Activated CD4-positive, alpha-beta T cell treated with anti-CD3 and anti-CD28 coated beads, Interleukin-2, amount 10 ng/mL, durations not matched to agents 24 days and 14 days (primary cell): ENCODE measurements at regions not wholly inside any gene's neighbourhood (a gene's known extent, or its start where the extent isn't known, plus 50 kb on each side); places are given as distances from the start of the nearest gene placed in this dataset.

Experiments
- DNase-seq: peaks from one replicate; pipeline ENCODE4 v3.0.0; 2022
- H3K27ac Mint-ChIP-seq: one replicate; pipeline ENCODE4 v1.8.0; 2022; ENCODE audit warnings: mild to moderate bottlenecking, mixed read lengths
- H3K27me3 Mint-ChIP-seq: one replicate; pipeline ENCODE4 v1.8.0; 2022; ENCODE audit warnings: mixed read lengths
- H3K36me3 Mint-ChIP-seq: one replicate; pipeline ENCODE4 v1.8.0; 2022; ENCODE audit warnings: low read depth, mild to moderate bottlenecking, mixed read lengths
- H3K4me1 Mint-ChIP-seq: one replicate; pipeline ENCODE4 v1.8.0; 2021; ENCODE audit warnings: mixed read lengths
- H3K4me3 Mint-ChIP-seq: one replicate; pipeline ENCODE4 v1.8.0; 2022; ENCODE audit warnings: mild to moderate bottlenecking, moderate library complexity, mixed read lengths
- H3K9me3 Mint-ChIP-seq: one replicate; pipeline ENCODE4 v1.8.0; 2021; ENCODE audit warnings: mixed read lengths
- intact Hi-C: fragments of 100-400 bp; cut with micrococcal nuclease; formaldehyde crosslinking; loops from one replicate; pipeline ENCODE4 v1.15.1; 2023

DNA sequence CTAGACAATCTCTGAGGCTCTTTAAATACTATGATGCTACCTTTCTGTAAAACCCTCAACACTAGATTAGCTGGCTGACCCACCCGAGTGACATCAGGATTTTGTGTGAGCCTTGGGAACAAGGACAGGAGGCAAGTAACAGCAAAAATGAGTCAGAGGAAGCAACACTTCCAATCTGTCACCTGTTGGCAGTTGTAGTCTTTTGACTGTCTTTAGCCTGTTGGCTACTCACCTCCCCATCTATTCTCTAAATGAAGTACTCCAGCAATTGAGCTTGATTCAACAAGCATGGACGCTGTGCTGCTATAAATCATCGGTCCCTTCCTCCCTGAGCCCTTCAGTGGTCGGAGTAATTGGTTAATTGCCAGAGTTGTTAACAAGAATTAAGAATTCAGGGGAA is 898.7 kb downstream of the BCL11A start:
- Mint-ChIP-seq H3K4me3 (no peak overlapping the region), H3K27ac (no peak overlapping the region)

GRCh38 chr2:59653164-59653563 is 900.3 kb downstream of the BCL11A start:
- intact Hi-C loops: no loop called here

More for the DNA sequence above, 898.7 kb downstream of the BCL11A start:
- intact Hi-C loops: no loop called here
- Mint-ChIP-seq H3K36me3 (no peaks in the 10 kb centered on the region), H3K27me3 (no peaks in the 10 kb centered on the region), H3K9me3 (no peaks in the 10 kb centered on the region), H3K4me1 (no peaks in the 10 kb centered on the region)
- DNase-seq: no peak

GRCh38 chr2:59630789-59631188 is 922.7 kb downstream of the BCL11A start:
- no peak for DNase-seq
- Mint-ChIP-seq H3K36me3 (no peaks in the 10 kb centered on the region), H3K9me3 (no peaks in the 10 kb centered on the region), H3K27ac (no peak overlapping the region), H3K27me3 (no peaks in the 10 kb centered on the region), H3K4me3 (no peak overlapping the region), H3K4me1 (no peaks in the 10 kb centered on the region)
- intact Hi-C loops: no loop called here

More at GRCh38 chr2:59653164-59653563, 900.3 kb downstream of the BCL11A start:
- no peak for DNase-seq
- Mint-ChIP-seq H3K9me3 (no peaks in the 10 kb centered on the region), H3K4me3 (no peak overlapping the region), H3K27ac (no peak overlapping the region), H3K4me1 (no peaks in the 10 kb centered on the region), H3K36me3 (no peaks in the 10 kb centered on the region), H3K27me3 (no peaks in the 10 kb centered on the region)

DNA sequence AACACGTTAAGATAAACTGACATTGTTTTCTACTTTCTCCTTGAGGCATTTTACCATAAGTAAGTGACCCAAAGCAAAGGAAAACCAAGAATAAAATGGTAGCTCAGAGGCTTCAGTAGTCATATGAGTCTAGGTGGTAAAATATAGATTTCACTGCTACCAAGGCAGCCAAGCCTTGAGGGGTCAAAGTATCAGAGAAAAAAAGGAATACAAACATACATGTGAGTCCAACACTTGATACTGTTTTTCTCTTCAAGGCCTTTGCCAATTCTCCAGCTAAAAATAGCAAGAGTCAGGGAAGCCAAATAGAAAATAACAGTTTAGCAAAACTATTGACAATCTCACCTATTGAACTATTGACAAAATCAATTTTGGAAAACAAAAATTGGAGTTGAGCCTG is 925.9 kb downstream of the BCL11A start:
- intact Hi-C loops: no loop called here
- H3K4me3 Mint-ChIP-seq: no peak overlapping the region
- H3K36me3 Mint-ChIP-seq: no peaks in the 10 kb centered on the region
- H3K27ac Mint-ChIP-seq: no peak overlapping the region
- no peaks in the 10 kb centered on the region for H3K27me3 Mint-ChIP-seq
- H3K9me3 Mint-ChIP-seq: no peaks in the 10 kb centered on the region
- DNase-seq: no peak
- H3K4me1 Mint-ChIP-seq: no peaks in the 10 kb centered on the region

DNA sequence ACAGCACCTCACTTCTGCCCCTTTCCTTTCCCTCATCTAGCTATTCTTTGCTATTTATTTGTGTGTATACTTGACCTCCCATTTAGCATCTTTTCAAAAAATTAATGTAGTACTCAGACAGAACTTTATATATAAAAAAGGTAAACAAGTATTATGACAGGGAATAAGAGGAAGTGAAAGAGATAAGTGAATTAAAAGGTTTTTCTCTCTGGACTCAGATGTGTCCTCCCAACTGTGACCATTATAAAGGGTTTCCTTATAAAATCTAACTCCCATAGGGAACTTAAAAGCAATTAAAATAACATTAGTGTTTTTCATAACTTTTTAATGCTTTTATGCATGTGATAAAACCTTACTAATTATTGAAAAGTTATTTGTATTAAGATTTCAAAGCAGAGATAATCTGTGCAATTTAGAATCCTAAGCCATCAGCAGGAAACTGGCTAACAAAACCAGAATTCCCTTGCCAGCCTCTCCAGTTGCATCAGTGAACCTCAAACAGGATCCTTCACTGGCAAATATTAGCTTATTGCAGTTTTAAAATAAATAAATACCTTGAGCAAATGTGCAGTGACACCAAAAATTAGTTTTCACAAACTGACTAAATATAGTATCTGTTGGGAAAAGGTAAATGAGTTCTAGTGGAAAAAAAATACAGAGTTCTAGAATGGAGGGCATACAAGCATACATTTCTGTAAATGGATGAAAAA is 930.7 kb downstream of the BCL11A start:
- H3K36me3 Mint-ChIP-seq: no peaks in the 10 kb centered on the region
- H3K27me3 Mint-ChIP-seq: no peaks in the 10 kb centered on the region
- no peaks in the 10 kb centered on the region for H3K4me1 Mint-ChIP-seq
- no peak overlapping the region for H3K4me3 Mint-ChIP-seq
- no peak overlapping the region for H3K27ac Mint-ChIP-seq
- intact Hi-C loops: no loop called here
- DNase-seq: no peak
- H3K9me3 Mint-ChIP-seq: peaks cover 4% of the 10 kb centered on the region

GRCh38 chr2:59604123-59604522 is 949.3 kb downstream of the BCL11A start:
- no peak for DNase-seq
- intact Hi-C loops: no loop called here
- Mint-ChIP-seq H3K4me3 (no peak overlapping the region), H3K36me3 (no peaks in the 10 kb centered on the region), H3K27me3 (no peaks in the 10 kb centered on the region), H3K9me3 (peaks cover 3% of the 10 kb centered on the region), H3K27ac (no peak overlapping the region), H3K4me1 (no peaks in the 10 kb centered on the region)

DNA sequence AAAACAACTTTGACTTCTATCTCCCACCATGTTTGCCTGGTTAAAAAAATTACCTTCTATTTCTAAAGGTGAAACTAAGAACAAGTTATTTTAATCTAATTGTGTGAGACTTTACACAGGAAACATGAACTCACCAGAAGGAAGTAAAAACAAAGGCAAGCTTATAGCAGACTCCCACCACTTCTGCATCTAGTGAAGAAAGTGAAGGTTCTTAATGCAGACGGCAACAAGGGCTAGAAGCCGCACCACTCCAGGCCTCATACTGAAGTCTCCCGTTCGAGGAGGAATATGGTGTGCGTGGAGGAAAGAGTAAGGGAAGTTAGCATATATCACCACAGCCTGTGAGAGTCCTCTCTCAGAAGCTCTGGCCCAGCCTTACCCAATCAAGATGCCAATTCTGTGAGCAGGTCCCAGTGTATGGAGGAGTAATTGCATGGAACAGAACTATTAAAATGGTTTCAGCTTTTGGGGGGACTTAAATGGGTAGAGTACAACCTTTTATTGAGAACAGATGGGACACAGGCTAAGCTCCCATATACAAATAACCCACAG is 958.7 kb downstream of the BCL11A start:
- intact Hi-C loops: no loop called here
- no peaks in the 10 kb centered on the region for H3K36me3 Mint-ChIP-seq

DNA sequence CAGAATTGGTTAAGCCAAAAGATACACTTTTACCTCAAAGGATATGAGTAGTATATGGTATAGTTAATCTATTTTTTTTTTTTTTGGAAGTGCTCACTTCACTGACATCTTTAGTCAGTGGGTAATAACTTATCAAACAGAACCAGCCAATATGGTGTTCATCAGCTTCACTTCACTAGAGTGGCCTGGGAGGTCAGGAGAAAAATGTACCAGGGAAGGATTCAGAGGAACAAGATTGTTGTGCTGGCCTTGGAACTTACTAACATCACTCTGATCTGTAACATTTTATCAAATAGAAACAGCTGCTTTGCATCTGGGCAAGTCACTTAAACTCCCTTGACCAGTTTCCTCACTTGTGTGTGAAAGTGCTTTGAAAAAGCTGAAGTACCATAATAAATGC is 962.7 kb downstream of the BCL11A start:
- DNase-seq: no peak
- no peaks in the 10 kb centered on the region for H3K36me3 Mint-ChIP-seq
- H3K4me3 Mint-ChIP-seq: no peak overlapping the region
- no peaks in the 10 kb centered on the region for H3K27me3 Mint-ChIP-seq
- no peak overlapping the region for H3K27ac Mint-ChIP-seq
- no peaks in the 10 kb centered on the region for H3K4me1 Mint-ChIP-seq
- intact Hi-C loops: no loop called here
- no peaks in the 10 kb centered on the region for H3K9me3 Mint-ChIP-seq

More for the DNA sequence above, 958.7 kb downstream of the BCL11A start:
- Mint-ChIP-seq H3K9me3 (no peaks in the 10 kb centered on the region), H3K4me1 (no peaks in the 10 kb centered on the region), H3K4me3 (no peak overlapping the region), H3K27me3 (no peaks in the 10 kb centered on the region), H3K27ac (no peak overlapping the region)
- no peak for DNase-seq

DNA sequence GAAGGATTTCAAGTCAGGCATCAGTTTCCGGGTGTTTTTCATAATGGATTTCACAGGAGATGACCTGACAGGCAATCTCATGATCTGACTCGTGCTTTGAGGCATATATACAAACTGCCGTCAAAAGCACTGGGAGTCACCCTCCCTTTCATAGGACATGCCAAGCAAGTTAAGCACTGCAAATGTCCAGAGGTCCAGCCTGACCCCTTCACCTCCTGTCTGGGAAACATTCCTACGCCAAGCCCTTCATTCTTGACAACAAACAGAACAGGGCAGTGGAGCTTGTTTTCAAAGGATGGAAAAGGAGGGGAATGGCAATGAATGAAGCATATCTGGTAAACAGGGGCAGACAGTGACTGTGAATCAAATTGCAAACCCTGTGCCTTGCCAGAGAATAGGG is 963.6 kb downstream of the BCL11A start:
- DNase-seq: no peak
- Mint-ChIP-seq H3K4me1 (no peaks in the 10 kb centered on the region), H3K27ac (no peak overlapping the region), H3K36me3 (no peaks in the 10 kb centered on the region), H3K4me3 (no peak overlapping the region), H3K9me3 (no peaks in the 10 kb centered on the region), H3K27me3 (no peaks in the 10 kb centered on the region)
- intact Hi-C loops: no loop called here

DNA sequence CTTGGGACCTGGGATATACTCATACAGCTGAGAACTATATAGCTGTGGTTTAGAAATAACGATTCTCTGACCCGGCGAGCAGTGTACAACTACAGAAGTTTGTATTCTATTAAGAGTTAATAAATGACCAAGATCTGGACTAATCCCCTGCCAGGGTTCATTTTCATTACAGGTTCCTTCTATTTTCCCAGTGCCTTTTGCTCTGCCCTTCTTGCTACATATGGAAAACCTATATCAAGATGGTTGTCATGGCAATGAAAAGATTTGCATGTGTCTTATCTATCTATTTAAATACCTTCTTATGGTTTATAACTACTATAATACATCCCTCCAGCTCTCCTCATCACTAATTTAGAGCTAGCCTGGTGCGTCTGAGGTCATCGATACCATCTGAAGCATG is 965.2 kb downstream of the BCL11A start:
- no peaks in the 10 kb centered on the region for H3K27me3 Mint-ChIP-seq
- H3K4me3 Mint-ChIP-seq: no peak overlapping the region
- H3K4me1 Mint-ChIP-seq: no peaks in the 10 kb centered on the region
- H3K36me3 Mint-ChIP-seq: no peaks in the 10 kb centered on the region
- no peak overlapping the region for H3K27ac Mint-ChIP-seq
- intact Hi-C loops: no loop called here
- DNase-seq: no peak
- H3K9me3 Mint-ChIP-seq: no peaks in the 10 kb centered on the region

- H3K9me3 Mint-ChIP-seq: no peaks in the 10 kb centered on the region
- no peaks in the 10 kb centered on the region for H3K36me3 Mint-ChIP-seq
- no peak overlapping the region for H3K27ac Mint-ChIP-seq
- DNase-seq: no peak
- H3K4me3 Mint-ChIP-seq: no peak overlapping the region
- H3K27me3 Mint-ChIP-seq: no peaks in the 10 kb centered on the region
- intact Hi-C loops: no loop called here
- H3K4me1 Mint-ChIP-seq: no peaks in the 10 kb centered on the region
These were observed 967.3 kb downstream of the BCL11A start for GRCh38 chr2:59586176-59586575.

DNA sequence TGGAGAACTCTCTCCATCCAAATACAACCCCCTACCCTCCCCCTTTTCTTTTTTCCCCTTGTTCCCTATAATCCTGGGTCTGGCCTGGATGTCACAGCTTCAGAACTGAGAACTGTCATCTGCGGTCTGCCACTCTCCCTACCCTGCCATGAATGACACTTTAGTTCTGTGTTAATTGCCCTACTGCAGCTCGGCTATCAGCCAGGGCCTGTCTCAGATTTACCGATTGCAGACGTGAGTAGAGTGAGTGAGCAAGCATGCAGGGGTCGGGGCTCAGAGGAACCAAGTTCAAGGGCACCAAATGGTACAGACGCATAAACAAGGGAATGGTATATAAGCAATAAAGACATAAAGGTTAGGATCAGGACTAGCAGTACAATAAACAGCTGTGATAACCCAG is 967.8 kb downstream of the BCL11A start:
- Mint-ChIP-seq H3K36me3 (no peaks in the 10 kb centered on the region), H3K4me3 (no peak overlapping the region), H3K4me1 (no peaks in the 10 kb centered on the region), H3K27ac (no peak overlapping the region), H3K27me3 (no peaks in the 10 kb centered on the region), H3K9me3 (no peaks in the 10 kb centered on the region)
- intact Hi-C loops: no loop called here
- DNase-seq: no peak

DNA sequence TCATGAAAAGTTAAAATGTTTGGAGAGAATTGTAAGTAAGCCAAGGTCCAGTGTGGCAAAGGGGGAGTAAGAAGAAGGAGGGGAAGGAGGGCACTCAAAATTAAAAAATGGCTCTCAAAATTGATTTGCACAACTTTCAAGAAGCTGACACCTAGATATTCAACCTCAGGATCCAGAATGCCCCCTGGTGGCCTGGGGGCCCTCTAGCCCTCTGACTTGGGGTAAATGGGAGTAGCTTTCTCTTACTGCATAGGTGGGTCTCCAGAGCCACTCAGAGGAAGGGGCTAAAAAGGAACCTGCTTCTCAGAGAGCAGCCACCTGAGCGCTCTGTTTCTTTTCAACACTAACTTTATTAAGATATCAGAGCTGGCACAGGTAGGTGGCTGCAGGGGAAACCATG is 968.5 kb downstream of the BCL11A start:
- Mint-ChIP-seq H3K9me3 (no peaks in the 10 kb centered on the region), H3K4me1 (no peaks in the 10 kb centered on the region), H3K27me3 (no peaks in the 10 kb centered on the region), H3K4me3 (no peak overlapping the region), H3K27ac (no peak overlapping the region), H3K36me3 (no peaks in the 10 kb centered on the region)
- intact Hi-C loops: no loop called here
- no peak for DNase-seq

GRCh38 chr2:59583173-59583765 is 970.2 kb downstream of the BCL11A start:
- Mint-ChIP-seq H3K4me1 (no peaks in the 10 kb centered on the region), H3K4me3 (no peak overlapping the region), H3K36me3 (no peaks in the 10 kb centered on the region), H3K9me3 (no peaks in the 10 kb centered on the region), H3K27ac (no peak overlapping the region), H3K27me3 (no peaks in the 10 kb centered on the region)
- no peak for DNase-seq
- intact Hi-C loops: no loop called here

DNA sequence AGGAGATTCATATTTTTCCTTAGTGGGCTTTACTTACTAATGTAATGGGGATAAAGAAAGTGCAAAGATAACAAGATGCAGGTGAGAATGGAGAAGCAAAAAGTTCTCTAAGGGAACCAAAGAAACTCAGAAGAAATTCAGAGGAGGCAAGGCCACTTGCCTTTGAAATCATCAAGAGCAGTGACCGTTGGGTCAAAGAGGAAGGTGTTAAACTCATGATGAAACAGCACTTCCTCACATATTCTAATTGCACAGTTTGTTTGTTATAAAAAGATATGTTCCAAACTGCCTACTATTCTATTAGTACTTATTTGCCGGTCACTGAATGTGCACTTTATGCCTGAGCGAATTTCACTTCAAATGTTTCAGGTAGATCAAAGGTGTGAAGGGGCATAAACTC is 975.1 kb downstream of the BCL11A start:
- no peak for DNase-seq
- Mint-ChIP-seq H3K4me1 (no peaks in the 10 kb centered on the region), H3K27ac (no peak overlapping the region), H3K27me3 (no peaks in the 10 kb centered on the region), H3K4me3 (no peak overlapping the region), H3K9me3 (no peaks in the 10 kb centered on the region), H3K36me3 (no peaks in the 10 kb centered on the region)
- intact Hi-C loops: no loop called here
